Stimulated activated effector memory CD8-positive, alpha-beta T cell treated with anti-CD3 and anti-CD28 coated beads, Interleukin-12 subunit alpha, Interleukin-12 subunit beta, amount 100 ng/mL, for 72 hours (primary cell): ENCODE measurements at regions not wholly inside any gene's neighbourhood (a gene's known extent, or its start where the extent isn't known, plus 50 kb on each side); places are given as distances from the start of the nearest gene placed in this dataset.

ENCODE experiments used
- ATAC-seq: fragments of 150-1000 bp; cut with Tn5 transposase; 2 replicates; pipeline ENCODE4 v1.10.0; 2021
- DNase-seq, 2 donors: peaks; one replicate each; pipeline ENCODE4 v3.0.0; 2021 to 2022; ENCODE audit warnings: low spot score in 2 of 2
- H3K27ac Mint-ChIP-seq: one replicate; pipeline ENCODE4 v1.8.0; 2022; ENCODE audit warnings: mild to moderate bottlenecking, mixed read lengths
- H3K36me3 Mint-ChIP-seq: one replicate; pipeline ENCODE4 v1.8.0; 2022; ENCODE audit warnings: mild to moderate bottlenecking, mixed read lengths
- H3K4me1 Mint-ChIP-seq: one replicate; pipeline ENCODE4 v1.8.0; 2022; ENCODE audit warnings: mixed read lengths
- H3K4me3 Mint-ChIP-seq: one replicate; pipeline ENCODE4 v1.8.0; 2022; ENCODE audit warnings: mild to moderate bottlenecking, mixed read lengths
- H3K9me3 Mint-ChIP-seq: one replicate; pipeline ENCODE4 v1.8.0; 2022; ENCODE audit warnings: mixed read lengths

GRCh38 chr1:82907313-82907712 is 1091.6 kb downstream of the TTLL7 start:
- no peak for DNase-seq
- Mint-ChIP-seq H3K4me3 (no peak overlapping the region), H3K4me1 (no peaks in the 10 kb centered on the region), H3K9me3 (peaks cover 6% of the 10 kb centered on the region), H3K27ac (no peak overlapping the region), H3K36me3 (no peaks in the 10 kb centered on the region)
- no peak for ATAC-seq

- Mint-ChIP-seq H3K4me3 (no peak overlapping the region), H3K4me1 (no peaks in the 10 kb centered on the region), H3K27ac (no peak overlapping the region), H3K36me3 (no peaks in the 10 kb centered on the region), H3K9me3 (peaks cover 14% of the 10 kb centered on the region)
- DNase-seq = no peak
- no peak for ATAC-seq
Measured at GRCh38 chr1:82903626-82904025, 1095.3 kb downstream of the TTLL7 start.

- DNase-seq (no peak), ATAC-seq (no peak)
- Mint-ChIP-seq H3K9me3 (peaks cover 13% of the 10 kb centered on the region), H3K4me3 (no peak overlapping the region), H3K36me3 (no peaks in the 10 kb centered on the region), H3K4me1 (no peaks in the 10 kb centered on the region), H3K27ac (no peak overlapping the region)
Measured at GRCh38 chr1:82901561-82901960, 1097.4 kb downstream of the TTLL7 start.

GRCh38 chr1:82901118-82901517 is 1097.8 kb downstream of the TTLL7 start:
- no peak for DNase-seq
- no peak overlapping the region for H3K4me3 Mint-ChIP-seq
- H3K27ac Mint-ChIP-seq = no peak overlapping the region
- H3K4me1 Mint-ChIP-seq = no peaks in the 10 kb centered on the region
- no peak for ATAC-seq
- peaks cover 13% of the 10 kb centered on the region for H3K9me3 Mint-ChIP-seq
- H3K36me3 Mint-ChIP-seq = no peaks in the 10 kb centered on the region

DNA sequence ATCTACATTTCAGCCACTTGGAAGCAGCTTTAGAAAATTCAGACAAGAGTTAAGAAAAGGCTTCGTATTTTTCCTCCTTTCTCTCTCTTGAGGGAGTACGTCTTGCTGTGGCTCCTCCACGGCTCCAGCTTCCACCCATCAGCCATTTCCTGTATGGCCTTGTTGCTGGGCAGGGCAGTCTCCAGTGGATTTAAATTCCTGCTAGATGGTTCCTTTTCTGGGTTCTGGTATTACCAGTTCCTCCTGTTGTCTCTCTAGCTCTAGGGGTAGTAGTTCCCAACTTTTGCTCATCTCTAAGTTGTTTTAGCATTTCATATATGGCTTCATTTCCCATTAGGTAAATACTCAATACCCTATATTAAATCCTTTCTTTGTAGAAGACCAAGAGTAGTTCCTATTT is 1098.3 kb downstream of the ADGRL2 start:
- DNase-seq (no peak), ATAC-seq (no peak)
- peaks cover 13% of the 10 kb centered on the region for H3K9me3 Mint-ChIP-seq
- no peaks in the 10 kb centered on the region for H3K36me3 Mint-ChIP-seq
- no peak overlapping the region for H3K27ac Mint-ChIP-seq
- no peaks in the 10 kb centered on the region for H3K4me1 Mint-ChIP-seq
- H3K4me3 Mint-ChIP-seq = no peak overlapping the region

GRCh38 chr1:82897549-82897948 is 1096.8 kb downstream of the ADGRL2 start:
- H3K27ac Mint-ChIP-seq = no peak overlapping the region
- peaks cover 16% of the 10 kb centered on the region for H3K9me3 Mint-ChIP-seq
- DNase-seq (no peak), ATAC-seq (no peak)
- no peaks in the 10 kb centered on the region for H3K4me1 Mint-ChIP-seq
- no peaks in the 10 kb centered on the region for H3K36me3 Mint-ChIP-seq
- H3K4me3 Mint-ChIP-seq = no peak overlapping the region

DNA sequence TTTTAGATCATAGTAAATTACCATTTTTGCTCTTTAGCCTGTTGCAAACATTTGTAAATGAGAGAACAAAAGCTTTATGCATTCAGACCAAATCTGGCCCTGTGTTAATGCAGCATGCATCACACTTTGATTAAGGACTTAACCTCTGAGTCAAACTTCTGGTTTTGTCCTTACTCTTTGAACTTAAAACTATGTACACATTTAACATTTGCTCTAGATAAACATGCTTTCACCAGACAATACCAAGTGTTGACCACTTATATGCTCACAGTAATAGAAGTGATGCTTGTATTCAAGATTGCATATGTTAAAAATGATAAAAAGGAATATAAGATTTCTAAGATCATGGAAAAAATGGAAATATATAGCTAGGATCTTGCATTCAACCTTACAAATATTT is 1095.3 kb downstream of the ADGRL2 start:
- no peak overlapping the region for H3K27ac Mint-ChIP-seq

DNA sequence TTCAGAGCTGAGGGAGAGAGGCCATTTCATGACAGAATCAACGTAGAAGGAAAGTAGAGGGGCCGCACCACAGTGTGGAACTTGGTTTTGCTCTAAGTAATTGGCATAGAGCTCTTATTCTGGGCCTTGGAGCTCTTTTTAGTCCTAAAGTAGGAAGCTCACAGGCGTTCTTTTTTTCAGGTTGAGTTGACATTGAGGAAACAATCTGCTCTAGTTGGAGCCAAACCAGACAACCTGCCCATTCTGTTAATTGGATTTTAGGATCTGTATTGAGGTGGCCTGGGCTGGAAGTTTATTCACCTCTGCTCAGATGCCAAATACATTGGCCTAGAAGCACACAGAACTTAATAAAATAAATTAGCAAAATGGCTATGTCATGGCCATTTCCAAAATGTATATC is 1093.9 kb downstream of the ADGRL2 start:
- no peak for ATAC-seq
- Mint-ChIP-seq H3K9me3 (peaks cover 8% of the 10 kb centered on the region), H3K36me3 (no peaks in the 10 kb centered on the region), H3K4me3 (no peak overlapping the region), H3K4me1 (no peaks in the 10 kb centered on the region), H3K27ac (no peak overlapping the region)
- DNase-seq = no peak

More for the DNA sequence above, 1095.3 kb downstream of the ADGRL2 start:
- DNase-seq (no peak), ATAC-seq (no peak)
- Mint-ChIP-seq H3K9me3 (peaks cover 11% of the 10 kb centered on the region), H3K36me3 (no peaks in the 10 kb centered on the region), H3K4me1 (no peaks in the 10 kb centered on the region), H3K4me3 (no peak overlapping the region)

GRCh38 chr1:82893712-82894470 is 1093.2 kb downstream of the ADGRL2 start:
- no peaks in the 10 kb centered on the region for H3K36me3 Mint-ChIP-seq
- DNase-seq = no peak
- no peak overlapping the region for H3K4me3 Mint-ChIP-seq
- H3K9me3 Mint-ChIP-seq = peaks cover 8% of the 10 kb centered on the region
- no peak overlapping the region for H3K27ac Mint-ChIP-seq
- H3K4me1 Mint-ChIP-seq = no peaks in the 10 kb centered on the region
- no peak for ATAC-seq

DNA sequence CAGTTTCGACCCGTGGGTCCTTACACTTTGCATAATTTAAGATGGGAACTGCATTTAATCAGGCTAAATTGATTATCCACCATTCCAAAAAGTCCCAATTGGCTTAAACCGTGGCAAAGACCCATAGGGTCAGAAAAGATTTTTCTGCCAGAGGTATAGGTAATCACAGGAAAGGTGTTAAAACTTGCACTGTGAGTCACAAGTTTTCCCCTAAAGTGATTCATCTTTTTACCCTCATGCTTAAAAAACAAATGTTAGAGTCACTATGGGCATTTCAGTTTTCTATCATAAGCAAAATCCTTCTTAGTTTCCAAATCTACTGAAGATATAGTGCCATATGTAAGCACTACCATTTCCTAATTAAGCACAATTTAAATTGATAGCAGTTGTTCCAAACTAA is 1079.8 kb downstream of the ADGRL2 start:
- Mint-ChIP-seq H3K27ac (no peak overlapping the region), H3K4me3 (no peak overlapping the region), H3K4me1 (no peaks in the 10 kb centered on the region), H3K36me3 (no peaks in the 10 kb centered on the region), H3K9me3 (peaks cover 5% of the 10 kb centered on the region)
- ATAC-seq (no peak), DNase-seq (no peak)

GRCh38 chr1:82879701-82880305 is 1079.1 kb downstream of the ADGRL2 start:
- H3K9me3 Mint-ChIP-seq = peaks cover 8% of the 10 kb centered on the region
- H3K36me3 Mint-ChIP-seq = no peaks in the 10 kb centered on the region
- ATAC-seq (no peak), DNase-seq (no peak)
- H3K4me3 Mint-ChIP-seq = no peak overlapping the region
- H3K27ac Mint-ChIP-seq = no peak overlapping the region
- no peaks in the 10 kb centered on the region for H3K4me1 Mint-ChIP-seq

GRCh38 chr1:82875170-82875569 is 1074.4 kb downstream of the ADGRL2 start:
- DNase-seq = no peak
- Mint-ChIP-seq H3K27ac (no peak overlapping the region), H3K9me3 (peaks cover 20% of the 10 kb centered on the region), H3K4me3 (no peak overlapping the region), H3K4me1 (no peaks in the 10 kb centered on the region), H3K36me3 (no peaks in the 10 kb centered on the region)
- no peak for ATAC-seq

DNA sequence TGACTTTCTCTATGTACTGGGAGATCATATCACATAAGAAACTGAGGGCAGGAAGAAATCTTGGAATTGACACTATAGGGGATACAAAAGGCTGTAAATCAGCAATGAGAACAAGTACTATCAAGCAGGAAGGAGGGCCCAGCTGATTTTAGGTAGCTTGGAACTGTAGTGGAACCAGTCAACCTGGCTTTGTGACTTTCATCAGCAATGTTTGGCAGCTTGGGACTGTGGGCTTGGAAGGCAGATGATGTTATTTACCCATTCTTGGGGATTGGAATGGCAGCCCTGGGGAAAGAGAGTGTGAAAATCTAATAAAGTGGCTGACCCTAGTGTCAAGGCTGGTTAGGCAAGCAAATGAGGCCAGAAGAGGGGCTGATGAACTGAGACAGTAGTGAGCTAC is 1073.3 kb downstream of the ADGRL2 start:
- DNase-seq = no peak
- Mint-ChIP-seq H3K36me3 (no peaks in the 10 kb centered on the region), H3K4me3 (no peak overlapping the region), H3K9me3 (peaks cover 20% of the 10 kb centered on the region), H3K4me1 (no peaks in the 10 kb centered on the region), H3K27ac (no peak overlapping the region)
- ATAC-seq = no peak

GRCh38 chr1:82870332-82870731 is 1069.6 kb downstream of the ADGRL2 start:
- peaks cover 16% of the 10 kb centered on the region for H3K9me3 Mint-ChIP-seq
- no peaks in the 10 kb centered on the region for H3K36me3 Mint-ChIP-seq
- no peak for DNase-seq
- no peaks in the 10 kb centered on the region for H3K4me1 Mint-ChIP-seq
- H3K27ac Mint-ChIP-seq = no peak overlapping the region
- H3K4me3 Mint-ChIP-seq = no peak overlapping the region
- ATAC-seq = no peak

- Mint-ChIP-seq H3K27ac (no peak overlapping the region), H3K9me3 (peaks cover 4% of the 10 kb centered on the region), H3K36me3 (no peaks in the 10 kb centered on the region), H3K4me3 (no peak overlapping the region), H3K4me1 (no peaks in the 10 kb centered on the region)
- ATAC-seq (no peak), DNase-seq (no peak)
Measured at GRCh38 chr1:82867781-82868180, 1067.0 kb downstream of the ADGRL2 start.

GRCh38 chr1:82861749-82862148 is 1061.0 kb downstream of the ADGRL2 start:
- Mint-ChIP-seq H3K36me3 (no peaks in the 10 kb centered on the region), H3K27ac (no peak overlapping the region), H3K9me3 (peaks cover 11% of the 10 kb centered on the region), H3K4me3 (no peak overlapping the region), H3K4me1 (no peaks in the 10 kb centered on the region)
- ATAC-seq (no peak), DNase-seq (no peak)
